GM18519 (cell line): ENCODE measurements at regions not wholly inside any gene's neighbourhood (a gene's known extent, or its start where the extent isn't known, plus 50 kb on each side); places are given as distances from the start of the nearest gene placed in this dataset.

Experiments
- ATAC-seq: cut with Tn5 transposase; IDR thresholded peaks from one replicate; pipeline ENCODE4 v1.9.1; 2021; ENCODE audit warnings: mild to moderate bottlenecking, moderate library complexity; ENCODE audit not compliant: unreplicated experiment, low FRiP score

GRCh38 chr6:105968603-105969333 is 117.4 kb upstream of the PRDM1 start:
- ATAC-seq: no peak

- ATAC-seq: no peak
These were observed 118.1 kb upstream of the PRDM1 start for GRCh38 chr6:105967917-105968602.

- no peak for ATAC-seq
These were observed 119.7 kb upstream of the PRDM1 start for GRCh38 chr6:105966481-105966880.

DNA sequence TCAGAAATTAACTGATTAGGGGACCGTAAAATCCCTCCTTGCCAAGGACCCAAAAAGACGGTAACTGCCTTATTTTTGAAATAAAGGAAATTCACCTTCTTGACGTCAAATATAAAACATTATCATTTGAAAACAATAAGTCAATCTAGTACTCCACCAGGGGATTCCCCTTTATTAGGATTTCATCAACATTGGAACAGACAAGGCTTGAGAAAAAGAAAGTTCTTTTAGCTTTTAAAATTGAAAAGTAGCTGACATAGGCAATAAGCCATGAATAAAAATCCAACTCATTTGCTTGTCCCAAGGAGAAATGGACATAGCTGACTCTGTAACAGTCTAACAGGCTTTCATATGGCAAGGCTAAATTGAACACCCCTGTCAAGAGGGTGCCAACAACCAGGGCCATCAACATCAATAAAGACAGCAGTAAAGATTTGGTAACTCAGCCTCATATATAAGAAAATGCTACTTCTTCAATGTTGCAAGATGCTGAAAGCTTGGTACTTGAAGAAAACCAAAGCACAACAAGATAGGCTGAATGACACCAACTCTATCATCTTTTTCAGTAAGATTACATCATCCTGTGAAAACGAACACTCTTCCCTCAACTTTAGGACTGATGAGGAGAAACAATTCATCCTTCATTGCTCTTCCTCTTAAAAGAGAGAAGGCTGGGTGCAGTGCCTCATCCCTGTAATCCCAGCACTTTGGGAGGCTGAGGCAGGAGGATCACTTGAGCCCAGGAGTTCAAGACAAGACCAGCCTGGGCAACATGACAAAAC is 121.0 kb upstream of the PRDM1 start:
- no peak for ATAC-seq

- ATAC-seq: no peak
These were observed 132.0 kb upstream of the PRDM1 start for GRCh38 chr6:105954148-105954547.

DNA sequence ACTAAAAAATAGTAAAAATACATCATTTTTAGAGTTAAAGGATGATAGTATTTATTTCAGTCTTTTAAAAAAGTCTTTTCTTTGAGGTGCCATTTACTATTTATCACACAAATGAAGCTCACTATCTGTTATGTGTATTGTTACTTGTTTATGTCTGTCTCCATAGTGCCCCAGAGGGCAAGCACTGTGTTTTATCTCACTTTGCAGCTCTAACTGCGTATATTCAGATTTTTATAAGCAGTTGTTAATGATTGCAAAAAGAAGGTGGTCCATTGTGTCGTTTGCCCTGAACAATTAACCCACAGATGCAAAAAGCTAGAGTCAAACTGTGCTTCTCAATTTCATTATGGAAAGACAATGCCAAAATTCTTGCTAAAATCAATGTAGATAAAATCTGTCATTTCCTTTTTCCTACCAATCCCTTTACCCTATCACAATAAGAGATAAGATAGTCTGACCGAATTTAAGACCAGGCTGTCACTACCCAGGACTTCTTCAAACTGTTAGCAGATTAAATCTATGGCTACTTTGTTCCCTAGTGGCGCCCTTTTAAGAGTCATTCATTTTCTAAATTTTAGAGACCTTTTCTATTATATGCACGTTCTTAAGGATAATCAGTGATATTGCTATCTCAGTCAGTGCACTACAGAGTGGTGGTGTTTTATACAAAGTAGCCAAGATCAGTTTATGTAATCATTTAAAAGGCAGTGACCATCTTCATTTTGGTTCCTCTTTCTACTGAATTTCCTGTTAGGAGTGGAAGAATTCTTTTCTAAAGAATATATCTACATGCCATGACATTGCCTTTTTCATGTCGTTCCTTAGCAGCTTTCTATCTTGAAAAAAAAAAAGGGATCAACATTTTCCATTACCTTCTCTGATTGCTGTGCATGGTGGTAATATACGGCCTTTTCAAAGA is 133.1 kb upstream of the PRDM1 start:
- no peak for ATAC-seq

- ATAC-seq: no peak
These were observed 133.8 kb upstream of the PRDM1 start for GRCh38 chr6:105952326-105952725.

DNA sequence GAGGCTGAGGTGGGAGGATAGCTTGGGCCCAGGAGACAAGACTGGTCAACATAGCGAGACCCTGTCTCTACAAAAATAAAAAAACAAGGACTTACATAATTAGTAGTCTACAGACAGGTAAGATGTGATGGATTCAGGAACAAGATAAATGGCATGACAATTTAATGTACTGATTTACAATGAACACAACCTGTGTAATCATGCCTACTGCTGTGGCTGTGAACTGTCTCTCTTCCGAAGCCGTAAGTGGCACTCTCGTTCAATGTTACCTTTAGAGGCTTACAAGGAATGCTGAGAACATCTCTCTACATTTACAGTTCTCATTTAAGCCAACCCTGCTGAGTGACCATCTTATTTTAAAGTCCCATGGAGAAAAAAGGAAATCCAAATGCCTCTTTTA is 134.8 kb upstream of the PRDM1 start:
- ATAC-seq: no peak

DNA sequence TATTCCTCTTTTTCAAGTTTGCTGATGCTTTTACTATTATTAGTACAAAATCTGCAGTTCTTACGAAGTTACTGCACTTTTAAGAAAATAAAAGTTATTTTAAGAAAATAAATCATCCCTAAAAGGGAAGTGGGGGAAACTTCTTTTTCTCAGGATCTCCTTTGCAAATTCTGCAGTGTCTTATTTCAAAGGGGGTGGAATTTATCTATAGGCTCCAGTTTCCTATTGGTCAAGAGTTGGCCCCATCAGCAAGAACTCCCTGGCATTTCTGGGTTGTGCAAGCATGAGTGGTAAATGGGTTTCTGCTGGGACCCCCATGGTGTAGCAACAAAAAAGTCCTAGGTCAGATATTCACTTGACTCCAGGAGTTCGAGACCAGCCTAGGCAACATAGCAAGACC is 136.3 kb upstream of the PRDM1 start:
- no peak for ATAC-seq

DNA sequence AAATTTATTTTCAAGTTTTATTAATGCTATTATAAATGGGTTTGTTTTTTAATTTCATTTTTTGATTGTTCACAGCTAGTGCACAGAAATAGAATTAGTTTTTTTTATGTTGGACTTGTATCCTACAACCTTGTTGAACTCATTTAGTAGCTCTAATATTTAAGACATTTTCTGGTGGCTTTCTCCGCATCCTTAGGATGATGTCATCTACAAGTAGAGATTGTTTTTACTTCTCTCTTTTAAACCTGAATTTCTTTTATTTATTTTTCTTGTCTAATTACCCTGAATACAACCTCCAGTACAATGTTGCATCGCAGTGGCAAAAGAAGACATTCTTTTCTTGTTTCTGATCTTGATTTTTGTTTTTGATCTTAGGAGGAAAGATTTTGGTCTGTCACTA is 142.6 kb upstream of the PRDM1 start:
- ATAC-seq: no peak

GRCh38 chr6:105941621-105942412 is 144.3 kb upstream of the PRDM1 start:
- no peak for ATAC-seq

GRCh38 chr6:105940990-105941389 is 145.1 kb upstream of the PRDM1 start:
- ATAC-seq: no peak

DNA sequence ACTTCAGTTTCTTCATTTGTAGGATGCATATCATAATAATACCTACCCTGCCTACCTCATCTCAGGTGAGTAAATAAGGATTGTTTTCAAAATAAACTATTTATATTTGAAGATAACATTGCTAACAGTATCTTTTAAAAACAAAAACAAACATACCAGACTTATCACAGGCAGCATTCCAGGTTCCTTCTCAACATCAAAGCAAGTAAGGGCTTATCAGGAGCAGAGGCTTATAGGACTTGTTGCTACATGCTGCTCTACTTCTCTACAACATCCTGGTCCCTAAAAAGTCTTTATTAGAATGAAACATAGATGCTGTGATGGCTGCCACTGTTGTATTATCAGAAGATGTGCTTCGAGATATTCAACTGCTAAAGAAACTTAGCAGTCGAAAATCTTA is 149.2 kb upstream of the PRDM1 start:
- no peak for ATAC-seq

DNA sequence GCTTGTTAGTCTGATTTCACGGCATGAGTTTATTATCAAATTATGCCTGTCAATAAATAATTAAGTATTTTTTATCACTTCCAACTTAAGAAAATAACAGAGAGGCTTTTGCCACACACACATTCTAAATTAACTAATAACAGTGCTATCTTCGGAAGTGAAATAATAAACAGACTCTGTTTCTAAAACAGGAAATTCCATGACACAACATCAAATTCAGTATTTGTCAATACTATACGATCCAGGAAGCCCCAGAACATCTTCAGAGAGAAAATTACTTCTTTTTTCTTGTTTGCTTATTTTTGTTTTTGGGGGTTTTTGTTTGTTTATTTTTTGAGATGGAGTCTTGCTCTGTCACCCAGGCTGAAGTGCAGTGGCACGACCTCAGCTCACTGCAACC is 150.7 kb upstream of the PRDM1 start:
- no peak for ATAC-seq

GRCh38 chr6:105934708-105935107 is 151.4 kb upstream of the PRDM1 start:
- no peak for ATAC-seq

- no peak for ATAC-seq
These were observed 153.7 kb upstream of the PRDM1 start for GRCh38 chr6:105932440-105932839.

DNA sequence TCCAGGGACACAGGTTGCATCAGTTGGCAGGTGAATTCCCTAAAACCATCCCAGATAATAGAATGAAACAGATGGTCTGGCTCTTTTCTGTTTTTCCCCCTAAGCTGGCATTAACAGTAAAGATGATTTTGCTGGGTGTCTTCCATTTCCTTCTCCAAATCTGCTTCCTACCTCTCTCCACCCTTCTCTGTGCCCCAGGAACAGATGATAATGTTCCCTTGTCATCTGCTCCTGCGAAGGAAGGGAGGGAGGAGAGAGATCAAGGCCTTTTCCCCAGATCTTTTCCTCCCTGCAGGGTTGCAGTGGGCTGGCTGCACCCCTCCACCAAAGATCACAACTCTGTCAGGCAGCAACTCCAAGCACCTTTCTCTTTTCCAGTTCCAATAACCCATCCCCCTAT is 156.5 kb upstream of the PRDM1 start:
- no peak for ATAC-seq

DNA sequence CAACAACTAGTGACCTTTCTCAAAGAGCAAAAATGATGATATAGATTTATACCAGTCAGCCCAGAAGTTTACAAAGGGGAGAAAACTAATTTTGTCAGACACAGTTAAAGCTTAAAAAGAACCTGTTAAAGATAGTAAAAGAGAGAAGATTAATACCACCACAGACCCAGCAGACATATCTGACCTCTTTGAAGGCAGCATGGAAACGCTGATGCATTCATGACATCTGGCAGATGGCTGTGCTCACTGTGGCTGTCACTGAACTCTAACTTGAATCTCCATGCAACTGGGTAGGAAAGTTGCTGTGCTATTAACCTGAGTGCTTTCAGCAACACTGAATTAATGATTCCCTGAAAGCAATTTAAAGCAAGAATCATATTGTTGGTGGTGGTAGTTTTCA is 159.8 kb upstream of the PRDM1 start:
- no peak for ATAC-seq

GRCh38 chr6:105925706-105926105 is 160.4 kb upstream of the PRDM1 start:
- no peak for ATAC-seq

GRCh38 chr6:105921781-105922180 is 164.4 kb upstream of the PRDM1 start:
- ATAC-seq: no peak
